ENCODE measurements at regions not wholly inside any gene's neighbourhood (a gene's known extent, or its start where the extent isn't known, plus 50 kb on each side); places are given as distances from the start of the nearest gene placed in this dataset.

DNA sequence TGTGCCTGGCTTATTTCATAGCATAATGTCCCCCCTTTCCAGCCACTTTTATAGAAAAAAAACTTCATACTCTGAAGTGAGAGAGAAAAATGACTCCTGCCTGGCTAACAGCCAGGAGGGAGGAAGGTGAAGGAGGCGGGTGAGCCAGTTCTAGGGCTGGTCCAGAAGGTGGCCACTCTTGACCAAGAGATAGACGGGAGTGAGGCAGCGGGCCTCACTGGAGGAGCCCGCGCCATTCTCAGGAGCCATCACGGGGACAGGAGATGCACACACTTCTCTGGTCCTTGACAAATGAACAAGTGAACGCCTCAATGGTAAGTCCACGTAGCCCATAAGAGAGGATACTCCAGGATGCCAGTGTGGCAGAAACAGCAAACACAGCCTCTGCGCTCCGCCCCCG lies 231.4 kb downstream of the UQCRFS1 start:
- DNase-seq, result no peak
- Histone ChIP-seq H3K27me3 (no peaks in the 10 kb centered on the region), H3K27ac (no peak overlapping the region), H3K4me3 (no peak overlapping the region), H3K4me1 (no peaks in the 10 kb centered on the region), H3K9me3 (no peaks in the 10 kb centered on the region), H3K36me3 (replicated peaks in 1 of 2; ENCODE audit: insufficient read depth in 1 of 2, low read depth in 2 of 2) (no peaks in the 10 kb centered on the region)
- WGBS, 2 donors, result 62 to 68% methylated on average over 8 to 11 of the region's 11 CpGs
- intact Hi-C loops (cut with DNase I), result no loop called here
- ATAC-seq, result no peak
- no peak for TF ChIP-seq POLR2A (IDR thresholded peaks at IDR 0.05)
- TF ChIP-seq CTCF (IDR thresholded peaks at IDR 0.05), result no peak

GRCh38 chr19:28980236-28980868 lies 232.6 kb downstream of the UQCRFS1 start:
- no peak for DNase-seq
- Histone ChIP-seq H3K9me3 (no peaks in the 10 kb centered on the region), H3K4me3 (no peak overlapping the region), H3K27ac (no peak overlapping the region), H3K4me1 (no peaks in the 10 kb centered on the region), H3K27me3 (no peaks in the 10 kb centered on the region), H3K36me3 (replicated peaks in 1 of 2; ENCODE audit: insufficient read depth in 1 of 2, low read depth in 2 of 2) (no peaks in the 10 kb centered on the region)
- ATAC-seq, result no peak
- WGBS, 2 donors, result 40 to 49% methylated on average over 7 of the region's 7 CpGs
- intact Hi-C loops (cut with DNase I), result no loop called here
- TF ChIP-seq POLR2A (IDR thresholded peaks at IDR 0.05) (no peak), CTCF (IDR thresholded peaks at IDR 0.05) (no peak)

DNA sequence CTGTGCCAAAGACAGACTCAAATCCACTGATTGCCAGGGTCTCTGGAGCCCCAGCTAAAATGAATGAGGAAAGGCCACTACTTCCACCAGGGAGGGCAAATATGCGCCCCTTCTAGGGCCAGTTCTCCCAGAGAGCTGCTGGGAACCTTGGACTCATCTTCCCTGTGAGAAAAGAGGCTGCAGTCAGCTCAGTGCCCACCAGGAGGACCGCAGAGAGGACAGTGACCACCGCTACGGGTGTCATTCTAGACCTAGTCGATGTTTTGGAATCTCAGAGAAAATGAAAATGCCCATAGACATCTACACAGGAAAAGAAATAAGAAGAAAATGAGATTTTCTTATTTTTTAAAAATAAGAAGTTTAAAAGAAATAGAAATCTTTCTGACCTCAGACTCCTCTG lies 235.1 kb downstream of the UQCRFS1 start:
- H3K4me1 ChIP-seq, result no peaks in the 10 kb centered on the region
- intact Hi-C loops (cut with DNase I), result no loop called here
- H3K36me3 ChIP-seq (replicated peaks in 1 of 2; ENCODE audit: insufficient read depth in 1 of 2, low read depth in 2 of 2), result no peaks in the 10 kb centered on the region
- H3K27me3 ChIP-seq, result no peaks in the 10 kb centered on the region
- WGBS, 2 donors, result 77 to 78% methylated on average over 5 of the region's 5 CpGs
- TF ChIP-seq CTCF (IDR thresholded peaks at IDR 0.05), result no peak
- no peak for TF ChIP-seq POLR2A (IDR thresholded peaks at IDR 0.05)
- H3K9me3 ChIP-seq, result no peaks in the 10 kb centered on the region
- ATAC-seq, result no peak
- no peak overlapping the region for H3K27ac ChIP-seq
- DNase-seq, result no peak
- no peak overlapping the region for H3K4me3 ChIP-seq

DNA sequence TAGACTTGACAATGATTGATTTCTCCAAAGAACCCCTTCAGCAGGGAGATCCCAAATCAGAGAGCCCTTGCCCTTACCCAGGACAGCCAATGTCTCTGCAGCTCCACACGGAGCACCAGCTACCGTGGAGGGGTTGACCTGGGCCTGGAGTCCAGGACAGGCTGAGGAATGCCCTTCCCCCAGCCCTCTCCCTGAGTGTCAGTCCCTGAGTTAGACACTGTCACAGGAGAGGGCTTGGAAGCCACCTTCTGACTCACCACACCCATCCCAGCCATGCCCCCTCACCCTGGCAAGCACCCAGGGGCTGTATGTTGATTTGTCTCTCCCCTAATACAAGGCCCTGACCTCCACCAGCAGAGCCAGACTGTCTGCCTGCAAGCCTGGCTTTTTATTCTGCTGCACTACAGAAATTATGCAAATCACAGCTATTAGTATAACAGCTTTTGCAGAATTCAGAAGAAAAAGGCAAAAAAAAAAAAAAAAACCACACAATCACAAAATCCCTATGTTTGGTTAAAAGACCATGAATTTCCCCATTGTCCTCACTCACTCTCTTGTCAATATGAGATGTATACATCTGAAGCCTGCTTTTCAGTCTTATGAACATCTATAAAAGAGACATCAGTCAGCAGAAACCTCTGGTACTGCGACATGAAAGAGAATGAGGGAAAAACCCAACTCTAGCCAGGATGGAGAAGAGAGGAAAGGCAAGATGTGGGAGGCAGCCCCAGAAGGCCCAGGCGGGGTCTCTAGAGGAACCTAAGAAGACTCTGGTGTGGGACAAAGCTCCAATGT lies 240.7 kb downstream of the UQCRFS1 start:
- no peak for DNase-seq
- WGBS, 2 donors, result 56 to 70% methylated on average over 4 of the region's 4 CpGs
- H3K9me3 ChIP-seq, result no peaks in the 10 kb centered on the region
- H3K4me3 ChIP-seq, result no peak overlapping the region
- intact Hi-C loops (cut with DNase I), result no loop called here
- no peaks in the 10 kb centered on the region for H3K27me3 ChIP-seq
- no peak for ATAC-seq
- H3K4me1 ChIP-seq, result peaks cover under 1% of the 10 kb centered on the region
- TF ChIP-seq POLR2A (IDR thresholded peaks at IDR 0.05), result no peak
- no peak for TF ChIP-seq CTCF (IDR thresholded peaks at IDR 0.05)
- H3K36me3 ChIP-seq (replicated peaks in 1 of 2; ENCODE audit: insufficient read depth in 1 of 2, low read depth in 2 of 2), result no peaks in the 10 kb centered on the region
- H3K27ac ChIP-seq, result no peak overlapping the region
